T-cell (primary cell): ENCODE measurements at regions not wholly inside any gene's neighbourhood (a gene's known extent, or its start where the extent isn't known, plus 50 kb on each side); places are given as distances from the start of the nearest gene placed in this dataset.

Source experiments
- ATAC-seq, 4 experiments: fragments of 200-7000 bp in 3 of 4; fragments of 150-1000 bp in 1 of 4; cut with Tn5 transposase; replicated peaks in 1 of 4; 1 replicate in 3 of 4; 2 replicates in 1 of 4; pipeline ENCODE4 v1.10.0; 2021; ENCODE audit warnings: moderate library complexity in 3 of 4, mild to moderate bottlenecking in 2 of 4, moderate number of reproducible peaks in 1 of 4
- CTCF ChIA-PET, 2 donors: fragments of 300-600 bp; sonication (Branson Sonifier 250); formaldehyde crosslinking; loops; one replicate each; lab custom pipeline; 2022; ENCODE audit warnings: antibody characterized with exemption in 2 of 2; lab: Charles Lee
- POLR2A ChIA-PET, 2 donors: fragments of 300-600 bp; sonication (Branson Sonifier 250); formaldehyde crosslinking; loops; one replicate each; lab custom pipeline; 2022; ENCODE audit warnings: antibody characterized with exemption in 2 of 2; lab: Charles Lee
- DNase-seq, 35 experiments: peaks; one replicate each; pipeline versions ENCODE4 v3.0.0 to v3.0.0-alpha.2; 2013 to 2023
- H3K27ac ChIP-seq: one replicate; pipeline ENCODE4 v1.5.1; 2013; ENCODE audit warnings: low read length
- H3K27me3 ChIP-seq, 2 experiments: replicated peaks in 1 of 2; 1 replicate in 1 of 2; 2 replicates in 1 of 2; pipeline versions ENCODE4 v1.6.1 to v1.7.0; 2013; ENCODE audit warnings: low read length in 1 of 2, mixed read lengths in 1 of 2; ENCODE audit not compliant: control insufficient read depth in 2 of 2, insufficient read depth in 2 of 2; ENCODE audit errors: extremely low read depth in 1 of 2
- H3K36me3 ChIP-seq, 2 donors: 1 replicate in 1 of 2; 2 replicates in 1 of 2; pipeline versions ENCODE4 v1.6.1 to v1.7.0; 2013; ENCODE audit warnings: low read length in 1 of 2; ENCODE audit not compliant: control insufficient read depth in 2 of 2, insufficient read depth in 1 of 2; ENCODE audit errors: extremely low read depth in 1 of 2
- H3K4me1 ChIP-seq, 2 experiments: 1 replicate in 1 of 2; 2 replicates in 1 of 2; pipeline versions ENCODE4 v1.6.1 to v1.7.0; 2013; ENCODE audit warnings: low read length in 2 of 2, mixed read lengths in 1 of 2; ENCODE audit not compliant: insufficient read depth in 2 of 2, control insufficient read depth in 1 of 2; ENCODE audit errors: extremely low read depth in 1 of 2
- H3K4me3 ChIP-seq, 2 donors: 1 replicate in 1 of 2; 2 replicates in 1 of 2; pipeline versions ENCODE4 v1.5.1 to v1.7.0; 2013; ENCODE audit warnings: mild to moderate bottlenecking in 2 of 2, low read length in 1 of 2, moderate library complexity in 1 of 2; ENCODE audit not compliant: control insufficient read depth in 1 of 2; ENCODE audit errors: extremely low read depth in 1 of 2
- H3K9me3 ChIP-seq: 2 replicates; pipeline ENCODE4 v1.7.0; 2013
- H3K27ac Mint-ChIP-seq, 2 donors: one replicate each; pipeline ENCODE4 v1.8.0; 2020 to 2021; ENCODE audit warnings: mild to moderate bottlenecking in 2 of 2, mixed read lengths in 2 of 2
- H3K27me3 Mint-ChIP-seq, 2 donors: one replicate each; pipeline ENCODE4 v1.8.0; 2021 to 2022; ENCODE audit warnings: mixed read lengths in 2 of 2
- H3K36me3 Mint-ChIP-seq: one replicate; pipeline ENCODE4 v1.8.0; 2021; ENCODE audit warnings: mixed read lengths
- H3K4me1 Mint-ChIP-seq, 3 donors: one replicate each; pipeline ENCODE4 v1.8.0; 2020 to 2022; ENCODE audit warnings: mixed read lengths in 3 of 3, mild to moderate bottlenecking in 1 of 3
- H3K4me3 Mint-ChIP-seq, 3 donors: one replicate each; pipeline ENCODE4 v1.8.0; 2020 to 2022; ENCODE audit warnings: mild to moderate bottlenecking in 3 of 3, mixed read lengths in 3 of 3, moderate library complexity in 3 of 3
- H3K9me3 Mint-ChIP-seq, 3 donors: one replicate each; pipeline ENCODE4 v1.8.0; 2020 to 2022; ENCODE audit warnings: mixed read lengths in 3 of 3
- WGBS: methylation state at CpG from one replicate; pipeline ENCODE4 v1.1.5; 2013; ENCODE audit warnings: missing lambda C conversion rate; ENCODE audit not compliant: insufficient coverage; 5-methylcytosine and 5-hydroxymethylcytosine counted together

DNA sequence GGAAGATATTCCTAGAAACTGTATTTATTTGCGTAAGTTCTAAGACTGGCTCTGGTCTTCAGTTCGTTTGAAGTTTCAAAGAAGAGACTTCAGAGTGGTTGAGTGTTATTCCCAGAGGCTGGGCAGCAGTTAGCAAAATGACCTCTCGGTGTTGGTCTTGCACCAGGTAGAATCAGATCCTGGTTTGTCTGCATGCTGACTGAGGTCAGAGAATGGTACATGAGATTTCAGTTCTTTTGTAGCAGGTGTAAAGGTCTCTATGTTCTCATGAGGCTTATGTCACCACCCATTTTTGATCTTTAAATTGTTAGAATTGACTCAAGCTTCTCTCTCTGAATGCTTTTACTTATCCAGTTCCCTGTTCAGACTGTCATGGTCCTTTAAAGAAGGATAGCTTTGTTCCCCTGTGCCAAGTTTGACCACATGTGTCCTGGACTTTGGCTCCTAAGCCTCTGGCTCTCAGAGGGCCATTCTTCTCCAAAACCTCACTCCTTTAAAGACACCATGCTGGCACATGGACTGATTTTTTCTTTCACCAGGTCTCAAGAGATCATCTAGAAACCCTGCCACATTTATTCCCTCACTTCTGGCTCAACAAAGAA is 355.8 kb upstream of the BOD1L1 start:
- H3K4me3 ChIP-seq = no peak overlapping the region
- 70% methylated on average over 2 of the region's 3 CpGs for WGBS
- Mint-ChIP-seq H3K36me3 (no peaks in the 10 kb centered on the region), H3K27me3 (no peaks in the 10 kb centered on the region), H3K27ac (no peak overlapping the region), H3K9me3 (peaks cover 0 to 5% (median 0%) of the 10 kb centered on the region in 3 donors), H3K4me3 (no peak overlapping the region), H3K4me1 (peaks cover 2 to 10% (median 4%) of the 10 kb centered on the region in 3 donors)
- ChIA-PET POLR2A (no interaction called here), CTCF (interaction anchor here in 1 of 2 donors (0.6 kb wide), 1 partner anchor 1626 kb away, joined by 3 read pairs; no protein-coding TSS in a partner anchor)
- H3K4me1 ChIP-seq = peaks cover 0 to 6% of the 10 kb centered on the region in 2 experiments
- H3K36me3 ChIP-seq = no peaks in the 10 kb centered on the region
- ATAC-seq = no peak
- no peaks in the 10 kb centered on the region for H3K9me3 ChIP-seq
- DNase-seq = no peak
- no peak overlapping the region for H3K27ac ChIP-seq
- H3K27me3 ChIP-seq = no peaks in the 10 kb centered on the region

DNA sequence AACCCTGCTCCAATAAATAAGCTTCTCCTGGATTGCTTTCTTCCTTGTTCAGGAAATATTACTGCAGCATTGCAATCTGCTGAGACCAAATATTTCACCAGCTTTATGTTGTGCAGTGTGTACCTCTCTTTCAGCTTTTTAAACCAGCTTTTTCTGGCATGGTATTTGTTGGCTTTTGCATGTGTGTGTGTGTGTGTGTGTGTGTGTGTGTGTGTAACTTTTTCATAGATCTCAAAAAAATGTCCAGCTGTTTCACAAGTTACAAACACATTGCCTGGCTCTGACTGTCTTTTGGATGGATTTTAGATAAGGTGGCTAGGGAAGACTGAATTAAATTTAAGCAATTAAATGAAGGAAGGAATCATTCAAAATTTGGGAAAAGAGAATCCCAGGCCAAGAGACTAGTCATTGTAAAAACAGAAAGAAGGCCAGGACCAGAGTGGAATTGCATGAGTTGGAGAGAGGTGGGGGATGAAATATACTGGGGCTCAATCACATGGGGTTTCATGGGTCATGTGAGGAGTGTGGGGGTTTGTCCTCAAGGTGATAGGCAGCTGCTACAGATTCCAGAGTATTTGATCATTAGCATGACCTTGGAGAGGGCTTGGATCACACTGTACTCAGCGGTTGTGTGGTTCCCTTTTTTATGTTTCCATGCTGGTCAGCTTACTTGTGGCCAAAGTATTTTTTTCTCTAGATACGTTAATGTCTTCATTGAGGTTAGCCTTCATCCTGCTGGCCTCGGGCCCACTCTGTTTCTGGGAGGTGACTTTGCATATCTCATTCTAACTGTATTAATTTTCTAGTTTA is 357.7 kb upstream of the BOD1L1 start:
- no peak overlapping the region for H3K4me3 Mint-ChIP-seq
- Histone ChIP-seq H3K27ac (no peak overlapping the region), H3K27me3 (no peaks in the 10 kb centered on the region), H3K4me3 (no peak overlapping the region), H3K9me3 (no peaks in the 10 kb centered on the region), H3K4me1 (peaks cover 0 to 6% of the 10 kb centered on the region in 2 experiments), H3K36me3 (no peaks in the 10 kb centered on the region)
- 78% methylated on average over 1 of the region's 3 CpGs for WGBS
- peaks cover 2 to 10% (median 4%) of the 10 kb centered on the region in 3 donors for H3K4me1 Mint-ChIP-seq
- DNase-seq (no peak), ATAC-seq (no peak)
- no peaks in the 10 kb centered on the region for H3K36me3 Mint-ChIP-seq
- H3K9me3 Mint-ChIP-seq = peaks cover 0 to 5% (median 0%) of the 10 kb centered on the region in 3 donors
- no peaks in the 10 kb centered on the region for H3K27me3 Mint-ChIP-seq
- H3K27ac Mint-ChIP-seq = no peak overlapping the region
- ChIA-PET CTCF (no interaction called here), POLR2A (no interaction called here)

DNA sequence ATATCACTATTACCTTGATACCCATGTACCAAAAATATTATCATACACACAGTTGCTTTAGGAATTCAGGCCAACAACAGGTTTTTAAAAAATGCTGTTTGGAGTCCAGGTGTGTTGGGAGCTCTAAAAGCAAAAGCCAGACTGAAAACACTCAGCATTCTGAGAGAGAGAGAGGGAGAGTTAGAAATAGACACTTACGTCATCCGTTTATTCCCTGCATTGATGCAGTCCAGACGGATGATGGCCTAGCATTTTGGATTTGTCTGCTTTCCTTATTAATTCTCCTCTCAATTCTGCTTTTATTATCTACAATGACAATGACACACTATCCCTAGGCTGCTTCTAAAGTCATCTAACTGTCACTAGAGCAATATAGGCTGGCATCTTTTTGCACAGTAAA is 358.3 kb upstream of the BOD1L1 start:
- DNase-seq = no peak
- H3K4me1 Mint-ChIP-seq = peaks cover 2 to 10% (median 4%) of the 10 kb centered on the region in 3 donors
- Histone ChIP-seq H3K4me3 (no peak overlapping the region), H3K27ac (no peak overlapping the region), H3K27me3 (no peaks in the 10 kb centered on the region), H3K36me3 (no peaks in the 10 kb centered on the region), H3K4me1 (peaks cover 0 to 6% of the 10 kb centered on the region in 2 experiments), H3K9me3 (no peaks in the 10 kb centered on the region)
- no peak for ATAC-seq
- CTCF ChIA-PET = no interaction called here
- WGBS = 86% methylated on average over 2 of the region's 3 CpGs
- H3K36me3 Mint-ChIP-seq = no peaks in the 10 kb centered on the region
- no peaks in the 10 kb centered on the region for H3K27me3 Mint-ChIP-seq
- no peak overlapping the region for H3K27ac Mint-ChIP-seq
- POLR2A ChIA-PET = no interaction called here
- peaks cover 0 to 5% (median 0%) of the 10 kb centered on the region in 3 donors for H3K9me3 Mint-ChIP-seq
- no peak overlapping the region for H3K4me3 Mint-ChIP-seq

DNA sequence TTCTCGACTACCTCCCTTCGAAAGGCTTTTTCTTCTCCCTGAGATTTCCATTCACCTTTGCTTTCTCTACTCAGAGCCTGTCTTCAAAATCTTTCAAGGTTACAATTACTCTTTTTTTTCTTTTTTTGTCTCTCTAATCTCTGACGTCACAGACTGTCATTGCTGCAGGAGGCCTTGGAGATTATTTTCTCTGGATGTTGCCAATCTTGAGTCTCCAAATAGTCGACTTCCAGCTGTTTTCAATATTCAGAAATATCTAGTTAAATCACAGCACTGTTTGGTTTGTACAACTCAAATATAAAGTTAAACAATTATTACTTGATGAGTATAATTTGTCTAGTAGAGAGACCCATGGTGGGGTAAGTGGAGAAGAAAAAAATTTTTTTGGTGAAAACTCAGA is 359.0 kb upstream of the BOD1L1 start:
- no peaks in the 10 kb centered on the region for H3K27me3 Mint-ChIP-seq
- 73% methylated on average over 2 of the region's 4 CpGs for whole genome bisulfite sequencing
- Histone ChIP-seq H3K4me3 (no peak overlapping the region), H3K9me3 (no peaks in the 10 kb centered on the region), H3K27ac (no peak overlapping the region), H3K4me1 (peaks cover 0 to 5% of the 10 kb centered on the region in 2 experiments), H3K27me3 (no peaks in the 10 kb centered on the region), H3K36me3 (no peaks in the 10 kb centered on the region)
- ChIA-PET POLR2A (no interaction called here), CTCF (no interaction called here)
- H3K36me3 Mint-ChIP-seq = no peaks in the 10 kb centered on the region
- no peak for DNase-seq
- peaks cover 0 to 5% (median 0%) of the 10 kb centered on the region in 3 donors for H3K9me3 Mint-ChIP-seq
- peaks cover 2 to 10% (median 4%) of the 10 kb centered on the region in 3 donors for H3K4me1 Mint-ChIP-seq
- no peak for ATAC-seq
- H3K4me3 Mint-ChIP-seq = no peak overlapping the region
- H3K27ac Mint-ChIP-seq = no peak overlapping the region

DNA sequence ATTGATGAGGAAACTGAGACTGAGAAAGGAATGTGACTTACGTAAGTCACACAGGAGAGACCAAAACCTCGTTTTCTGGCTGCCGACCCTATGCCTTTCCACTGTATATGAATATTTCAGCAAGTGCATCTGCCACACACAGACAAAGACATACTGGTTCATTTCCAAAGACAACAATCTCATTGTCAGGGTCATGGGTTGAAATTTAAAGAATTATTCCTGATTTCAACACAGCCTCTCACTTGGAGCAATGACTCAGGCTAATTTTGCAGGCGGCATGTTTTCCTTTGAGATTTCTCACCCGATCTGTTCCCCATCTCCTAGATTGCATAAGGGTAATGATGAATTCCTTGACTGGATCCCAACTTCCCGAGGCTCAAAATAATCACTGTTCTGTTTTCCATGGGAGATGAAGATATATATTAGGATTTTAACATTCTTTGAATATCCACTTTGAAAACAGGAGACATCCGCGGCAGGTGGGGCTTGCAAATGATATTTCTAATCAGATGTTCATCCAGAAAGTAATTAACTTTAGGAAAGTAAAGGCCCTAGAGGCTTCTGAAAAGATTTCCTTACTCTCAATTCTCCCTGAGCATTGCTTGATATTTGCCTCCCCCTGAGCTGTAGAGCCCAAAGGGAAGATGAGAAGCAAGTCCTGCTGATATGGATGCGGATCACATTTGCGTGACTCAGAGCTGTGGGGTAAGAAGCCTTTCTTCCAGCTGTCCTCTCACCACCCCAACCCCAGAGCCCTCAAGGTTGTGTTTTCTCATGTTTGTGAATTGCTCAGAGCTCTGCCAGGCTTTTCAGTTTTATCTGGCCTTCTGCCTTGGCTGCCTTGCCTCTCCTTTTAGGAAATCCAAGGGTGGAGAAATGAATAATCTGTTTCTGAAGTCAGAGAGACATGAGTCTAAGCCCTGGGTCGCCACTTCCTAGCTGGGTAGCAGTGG is 361.1 kb upstream of the BOD1L1 start:
- H3K4me1 ChIP-seq = no peaks in the 10 kb centered on the region
- no peaks in the 10 kb centered on the region for H3K9me3 ChIP-seq
- H3K27me3 ChIP-seq = no peaks in the 10 kb centered on the region
- ATAC-seq (no peak), DNase-seq (no peak)
- no peak overlapping the region for H3K4me3 ChIP-seq
- Mint-ChIP-seq H3K27me3 (no peaks in the 10 kb centered on the region), H3K9me3 (peaks cover 0 to 3% (median 0%) of the 10 kb centered on the region in 3 donors), H3K4me3 (no peak overlapping the region), H3K4me1 (no peaks in the 10 kb centered on the region), H3K36me3 (no peaks in the 10 kb centered on the region), H3K27ac (no peak overlapping the region)
- ChIA-PET CTCF (no interaction called here), POLR2A (no interaction called here)
- H3K36me3 ChIP-seq = no peaks in the 10 kb centered on the region
- H3K27ac ChIP-seq = no peak overlapping the region
- WGBS = 80% methylated on average over 1 of the region's 11 CpGs

DNA sequence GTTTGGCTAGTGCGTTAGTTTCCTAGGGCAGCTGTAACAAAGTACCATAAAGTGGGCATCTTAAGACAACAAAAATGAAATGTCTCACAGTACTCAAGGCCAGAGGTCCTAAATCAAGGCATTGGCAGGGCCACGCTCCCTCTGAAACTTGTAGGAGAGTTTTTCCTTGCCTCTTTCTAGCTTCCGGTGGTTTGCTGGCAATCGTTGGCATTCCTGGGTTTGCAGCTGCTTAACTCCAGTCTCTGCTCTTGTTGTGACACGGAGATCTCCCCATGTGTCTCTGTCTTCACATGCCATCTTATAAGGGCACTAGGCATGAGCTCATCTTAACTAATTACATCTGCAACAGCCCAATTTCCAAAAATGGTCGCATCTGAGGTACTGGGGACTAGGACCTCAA is 362.0 kb upstream of the BOD1L1 start:
- no peak overlapping the region for H3K4me3 ChIP-seq
- WGBS = 80% methylated on average over 4 of the region's 6 CpGs
- no peak overlapping the region for H3K27ac ChIP-seq
- Mint-ChIP-seq H3K36me3 (no peaks in the 10 kb centered on the region), H3K4me1 (no peaks in the 10 kb centered on the region), H3K27ac (no peak overlapping the region), H3K27me3 (no peaks in the 10 kb centered on the region), H3K9me3 (no peaks in the 10 kb centered on the region), H3K4me3 (no peak overlapping the region)
- CTCF ChIA-PET = no interaction called here
- ATAC-seq = no peak
- H3K27me3 ChIP-seq = no peaks in the 10 kb centered on the region
- H3K9me3 ChIP-seq = no peaks in the 10 kb centered on the region
- no peak for DNase-seq
- POLR2A ChIA-PET = no interaction called here
- no peaks in the 10 kb centered on the region for H3K4me1 ChIP-seq
- no peaks in the 10 kb centered on the region for H3K36me3 ChIP-seq
